H9 (cell line): ENCODE measurements at regions not wholly inside any gene's neighbourhood (a gene's known extent, or its start where the extent isn't known, plus 50 kb on each side); places are given as distances from the start of the nearest gene placed in this dataset.

Experiments
- DNase-seq: peaks from one replicate; pipeline ENCODE4 v3.0.0-alpha.2; 2017
- H2AFZ ChIP-seq: one replicate; pipeline ENCODE4 v1.6.1; 2013; ENCODE audit warnings: mild to moderate bottlenecking, low read length, control low read depth, moderate library complexity
- H2AK5ac ChIP-seq: 2 replicates; pipeline ENCODE4 v1.6.1; 2013; ENCODE audit warnings: low read length, control low read depth, mixed read lengths; ENCODE audit not compliant: insufficient read length
- H2BK120ac ChIP-seq: one replicate; pipeline ENCODE4 v1.6.1; 2013; ENCODE audit warnings: low read depth, mild to moderate bottlenecking, low read length, control low read depth, inconsistent platforms; ENCODE audit not compliant: poor library complexity, severe bottlenecking
- H2BK12ac ChIP-seq: 2 replicates; pipeline ENCODE4 v1.6.1; 2013; ENCODE audit warnings: low read length, control low read depth, mixed read lengths, low read depth; ENCODE audit not compliant: insufficient read length
- H2BK15ac ChIP-seq: 2 replicates; pipeline ENCODE4 v1.6.1; 2013; ENCODE audit warnings: low read depth, low read length, control low read depth
- H2BK20ac ChIP-seq: one replicate; pipeline ENCODE4 v1.6.1; 2013; ENCODE audit warnings: low read depth, mild to moderate bottlenecking, low read length, control low read depth, inconsistent platforms; ENCODE audit not compliant: poor library complexity, severe bottlenecking
- H2BK5ac ChIP-seq: 2 replicates; pipeline ENCODE4 v1.6.1; 2013; ENCODE audit warnings: low read length, control low read depth, mixed read lengths; ENCODE audit not compliant: insufficient read length
- H3K14ac ChIP-seq: 2 replicates; pipeline ENCODE4 v1.6.1; 2013; ENCODE audit warnings: low read length, control low read depth; ENCODE audit not compliant: insufficient read depth
- H3K18ac ChIP-seq: 2 replicates; pipeline ENCODE4 v1.6.1; 2013; ENCODE audit warnings: low read depth, mild to moderate bottlenecking, mixed read lengths, low read length, control low read depth; ENCODE audit not compliant: insufficient read length
- H3K23ac ChIP-seq: 2 replicates; pipeline ENCODE4 v1.6.1; 2013; ENCODE audit warnings: low read length, control low read depth, mixed read lengths, low read depth; ENCODE audit not compliant: insufficient read length
- H3K23me2 ChIP-seq: 2 replicates; pipeline ENCODE4 v1.6.1; 2013; ENCODE audit warnings: low read depth, mild to moderate bottlenecking, mixed read lengths, low read length, control low read depth; ENCODE audit not compliant: insufficient read length, poor library complexity, severe bottlenecking
- H3K27ac ChIP-seq: 2 replicates; pipeline ENCODE4 v1.5.1; 2013; ENCODE audit warnings: low read length, control low read depth, mixed read lengths, low read depth; ENCODE audit not compliant: insufficient read length
- H3K27me3 ChIP-seq: 2 replicates; pipeline ENCODE4 v1.6.1; 2013; ENCODE audit warnings: low read length, control low read depth, inconsistent platforms; ENCODE audit not compliant: insufficient read depth
- H3K4ac ChIP-seq: 2 replicates; pipeline ENCODE4 v1.6.1; 2013; ENCODE audit warnings: low read depth, mild to moderate bottlenecking, control low read depth, inconsistent platforms, low read length, moderate library complexity
- H3K4me1 ChIP-seq: 2 replicates; pipeline ENCODE4 v1.6.1; 2013; ENCODE audit warnings: low read length, control low read depth, inconsistent platforms; ENCODE audit not compliant: insufficient read depth
- H3K4me2 ChIP-seq: 2 replicates; pipeline ENCODE4 v1.6.1; 2013; ENCODE audit warnings: low read length, control low read depth, mixed read lengths; ENCODE audit not compliant: insufficient read length, insufficient read depth
- H3K56ac ChIP-seq: 2 replicates; pipeline ENCODE4 v1.6.1; 2013; ENCODE audit warnings: low read depth, mild to moderate bottlenecking, mixed read lengths, low read length, control low read depth; ENCODE audit not compliant: insufficient read length
- H3K79me1 ChIP-seq: 2 replicates; pipeline ENCODE4 v1.6.1; 2013; ENCODE audit warnings: low read depth, mild to moderate bottlenecking, moderate library complexity, low read length, control low read depth, inconsistent platforms; ENCODE audit not compliant: insufficient read depth, poor library complexity, severe bottlenecking
- H3K79me2 ChIP-seq: 2 replicates; pipeline ENCODE4 v1.6.1; 2013; ENCODE audit warnings: low read length, control low read depth, inconsistent platforms; ENCODE audit not compliant: insufficient read depth
- H3K9ac ChIP-seq: 2 replicates; pipeline ENCODE4 v1.6.1; 2013; ENCODE audit warnings: low read length, control low read depth, mixed read lengths; ENCODE audit not compliant: insufficient read length; ENCODE audit errors: extremely low read depth
- H3K9me3 ChIP-seq: one replicate; pipeline ENCODE4 v1.6.1; 2013; ENCODE audit warnings: low read depth, low read length, inconsistent platforms; ENCODE audit not compliant: control insufficient read depth
- H3T11ph ChIP-seq: one replicate; pipeline ENCODE4 v1.6.1; 2013; ENCODE audit warnings: mild to moderate bottlenecking, low read length, control low read depth, inconsistent platforms
- H4K20me1 ChIP-seq: one replicate; pipeline ENCODE4 v1.6.1; 2013; ENCODE audit not compliant: control insufficient read depth, insufficient read length, insufficient read depth
- H4K5ac ChIP-seq: 2 replicates; pipeline ENCODE4 v1.6.1; 2013; ENCODE audit warnings: low read depth, mild to moderate bottlenecking, mixed read lengths, low read length, control low read depth; ENCODE audit not compliant: insufficient read length
- H4K8ac ChIP-seq: replicated peaks from 2 replicates; pipeline ENCODE4 v1.6.1; 2013; ENCODE audit warnings: low read length, control low read depth, mixed read lengths, low read depth; ENCODE audit not compliant: insufficient read length
- H4K91ac ChIP-seq: 2 replicates; pipeline ENCODE4 v1.6.1; 2013; ENCODE audit warnings: low read depth, mild to moderate bottlenecking, moderate library complexity, mixed read lengths, low read length, control low read depth; ENCODE audit not compliant: insufficient read length
- H3K27ac Mint-ChIP-seq, 3 experiments: 2 replicates in 2 of 3; 3 replicates in 1 of 3; pipeline ENCODE4 v1.8.0; 2020 to 2021; ENCODE audit warnings: mixed read lengths in 3 of 3, mild to moderate bottlenecking in 1 of 3, moderate library complexity in 1 of 3
- H3K27me3 Mint-ChIP-seq: 2 replicates; pipeline ENCODE4 v1.8.0; 2021; ENCODE audit warnings: low read depth, mild to moderate bottlenecking, moderate library complexity, mixed read lengths
- H3K36me3 Mint-ChIP-seq, 3 experiments: 2 replicates in 2 of 3; 3 replicates in 1 of 3; pipeline ENCODE4 v1.8.0; 2020 to 2021; ENCODE audit warnings: low read depth in 3 of 3, mixed read lengths in 3 of 3; ENCODE audit not compliant: insufficient read depth in 1 of 3
- H3K4me1 Mint-ChIP-seq, 2 experiments: 2 replicates each; pipeline ENCODE4 v1.8.0; 2020; ENCODE audit warnings: mixed read lengths in 2 of 2
- H3K4me3 Mint-ChIP-seq, 2 experiments: 2 replicates in 1 of 2; 3 replicates in 1 of 2; pipeline ENCODE4 v1.8.0; 2020 to 2021; ENCODE audit warnings: mild to moderate bottlenecking in 2 of 2, mixed read lengths in 2 of 2, moderate library complexity in 1 of 2
- H3K9me3 Mint-ChIP-seq, 2 experiments: 2 replicates in 1 of 2; 3 replicates in 1 of 2; pipeline ENCODE4 v1.8.0; 2020; ENCODE audit warnings: mild to moderate bottlenecking in 2 of 2, mixed read lengths in 2 of 2, moderate library complexity in 1 of 2
- CTCF ChIP-seq: fragments of 200-600 bp; sonication (generic); conservative IDR thresholded peaks from 3 replicates; pipeline ENCODE4 v1.8.0; 2021; ENCODE audit warnings: antibody characterized with exemption, mild to moderate bottlenecking
- WGBS: extraction: QIAGEN DNeasy Blood & Tissue Kit; methylation state at CpG from one replicate; pipeline ENCODE4 v1.1.7; 2013; ENCODE audit warnings: missing lambda C conversion rate, low lambda C conversion rate, mixed read lengths; ENCODE audit not compliant: insufficient read length; ENCODE audit errors: extremely low coverage; 5-methylcytosine and 5-hydroxymethylcytosine counted together

GRCh38 chr16:87150262-87150661, 166.9 kb downstream of the C16orf95 start:
- Histone ChIP-seq H3K4me2 (no peak overlapping the region), H4K91ac (no peak overlapping the region)

More at GRCh38 chr16:87150262-87150661, 166.9 kb downstream of the C16orf95 start:
- no peak overlapping the region for H3K9ac ChIP-seq
- no peak overlapping the region for H2BK15ac ChIP-seq
- H3K4me1 Mint-ChIP-seq: peaks cover 4 to 10% of the 10 kb centered on the region in 2 experiments
- no peak overlapping the region for H2BK20ac ChIP-seq
- no peak overlapping the region for H3K27ac ChIP-seq
- no peak overlapping the region for H2BK12ac ChIP-seq
- no peaks in the 10 kb centered on the region for H3K79me1 ChIP-seq
- H3K79me2 ChIP-seq: no peaks in the 10 kb centered on the region
- peaks cover 7 to 21% (median 8%) of the 10 kb centered on the region in 3 experiments for H3K36me3 Mint-ChIP-seq
- H3K4ac ChIP-seq: no peak overlapping the region
- H4K20me1 ChIP-seq: no peaks in the 10 kb centered on the region
- H3K9me3 ChIP-seq: no peaks in the 10 kb centered on the region
- H3K27ac Mint-ChIP-seq: peak overlapping the region in 1 of 3 experiments; percentile 24; a peak in 1 of 7 replicates
- H3K14ac ChIP-seq: no peak overlapping the region
- no peak overlapping the region for H4K8ac ChIP-seq
- no peak overlapping the region for H3K18ac ChIP-seq
- H4K5ac ChIP-seq: no peak overlapping the region
- no peak overlapping the region for H3T11ph ChIP-seq
- peaks cover 7% of the 10 kb centered on the region for H3K27me3 Mint-ChIP-seq
- H3K23me2 ChIP-seq: no peaks in the 10 kb centered on the region
- H3K23ac ChIP-seq: no peak overlapping the region
- WGBS: no CpG with 5 or more reads among the region's 13 CpGs
- H3K56ac ChIP-seq: no peak overlapping the region
- H2AFZ ChIP-seq: no peak overlapping the region
- no peak overlapping the region for H2AK5ac ChIP-seq
- DNase-seq: no peak
- H2BK120ac ChIP-seq: no peak overlapping the region
- H3K4me1 ChIP-seq: no peaks in the 10 kb centered on the region
- no peak for TF ChIP-seq CTCF
- no peak overlapping the region for H2BK5ac ChIP-seq
- H3K9me3 Mint-ChIP-seq: peaks cover 23 to 31% of the 10 kb centered on the region in 2 experiments
- no peaks in the 10 kb centered on the region for H3K27me3 ChIP-seq
- H3K4me3 Mint-ChIP-seq: no peak overlapping the region
